ENCODE measurements at regions not wholly inside any gene's neighbourhood (a gene's known extent, or its start where the extent isn't known, plus 50 kb on each side); places are given as distances from the start of the nearest gene placed in this dataset.
A peak's percentile ranks its signal among the peaks of the same experiment; 100 is the strongest.

DNA sequence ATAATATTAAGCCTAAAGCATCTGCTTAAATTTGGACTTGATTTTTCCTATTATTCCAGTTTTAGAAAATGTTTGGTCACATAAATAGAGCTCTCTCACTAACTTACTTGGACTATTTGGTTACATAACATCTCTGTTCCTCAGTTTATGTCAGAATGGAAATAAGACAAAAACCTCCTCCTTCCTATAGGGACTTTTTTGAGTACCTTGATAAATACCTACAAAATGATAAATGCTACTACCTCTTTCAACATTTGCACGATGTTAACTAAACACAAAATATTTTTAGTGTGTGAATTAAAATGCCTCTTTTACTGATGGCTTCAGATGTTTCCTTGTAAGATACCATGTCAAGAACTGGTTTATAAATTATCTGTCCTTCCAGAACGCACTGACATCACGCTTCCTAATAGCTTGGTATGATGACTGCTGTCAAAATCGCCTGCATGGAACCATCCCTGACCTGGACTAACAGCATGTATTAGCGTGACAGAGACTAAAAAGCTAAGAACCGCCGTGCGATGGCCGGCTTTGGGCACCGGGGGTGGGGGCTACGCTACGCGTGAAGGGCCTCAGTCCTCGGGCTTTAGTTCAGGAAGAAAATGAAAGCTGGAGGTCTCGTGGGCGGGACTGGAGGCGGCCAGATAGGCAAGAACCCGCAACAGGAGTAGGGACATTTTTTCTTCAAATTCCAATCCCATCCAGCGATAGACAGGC, 133.2 kb upstream of the BARHL2 start:
- DNase-seq (ENCODE audit: low read depth in 1 of 2, low spot score in 1 of 2): no peak
- Histone ChIP-seq H3K4me3 (replicated peaks; ENCODE audit: insufficient read depth, low read length) (peak overlapping the region; percentile 58), H3K27me3 (ENCODE audit: insufficient read depth, poor library complexity, severe bottlenecking) (peaks cover 14% of the 10 kb centered on the region), H3K27ac (replicated peaks) (no peak overlapping the region)
- TF ChIP-seq CTCF (IDR thresholded peaks at IDR 0.05; ENCODE audit: insufficient read depth, low read length): no peak
- no peak for TF ChIP-seq GABPA (IDR thresholded peaks at IDR 0.05; ENCODE audit: low read depth)
- TF ChIP-seq POLR2AphosphoS5 (IDR thresholded peaks at IDR 0.05; ENCODE audit: low read depth): no peak
- no peak for TF ChIP-seq SPI1 (IDR thresholded peaks at IDR 0.05; ENCODE audit: borderline replicate concordance, low read depth)
- TF ChIP-seq, protein P1, sequence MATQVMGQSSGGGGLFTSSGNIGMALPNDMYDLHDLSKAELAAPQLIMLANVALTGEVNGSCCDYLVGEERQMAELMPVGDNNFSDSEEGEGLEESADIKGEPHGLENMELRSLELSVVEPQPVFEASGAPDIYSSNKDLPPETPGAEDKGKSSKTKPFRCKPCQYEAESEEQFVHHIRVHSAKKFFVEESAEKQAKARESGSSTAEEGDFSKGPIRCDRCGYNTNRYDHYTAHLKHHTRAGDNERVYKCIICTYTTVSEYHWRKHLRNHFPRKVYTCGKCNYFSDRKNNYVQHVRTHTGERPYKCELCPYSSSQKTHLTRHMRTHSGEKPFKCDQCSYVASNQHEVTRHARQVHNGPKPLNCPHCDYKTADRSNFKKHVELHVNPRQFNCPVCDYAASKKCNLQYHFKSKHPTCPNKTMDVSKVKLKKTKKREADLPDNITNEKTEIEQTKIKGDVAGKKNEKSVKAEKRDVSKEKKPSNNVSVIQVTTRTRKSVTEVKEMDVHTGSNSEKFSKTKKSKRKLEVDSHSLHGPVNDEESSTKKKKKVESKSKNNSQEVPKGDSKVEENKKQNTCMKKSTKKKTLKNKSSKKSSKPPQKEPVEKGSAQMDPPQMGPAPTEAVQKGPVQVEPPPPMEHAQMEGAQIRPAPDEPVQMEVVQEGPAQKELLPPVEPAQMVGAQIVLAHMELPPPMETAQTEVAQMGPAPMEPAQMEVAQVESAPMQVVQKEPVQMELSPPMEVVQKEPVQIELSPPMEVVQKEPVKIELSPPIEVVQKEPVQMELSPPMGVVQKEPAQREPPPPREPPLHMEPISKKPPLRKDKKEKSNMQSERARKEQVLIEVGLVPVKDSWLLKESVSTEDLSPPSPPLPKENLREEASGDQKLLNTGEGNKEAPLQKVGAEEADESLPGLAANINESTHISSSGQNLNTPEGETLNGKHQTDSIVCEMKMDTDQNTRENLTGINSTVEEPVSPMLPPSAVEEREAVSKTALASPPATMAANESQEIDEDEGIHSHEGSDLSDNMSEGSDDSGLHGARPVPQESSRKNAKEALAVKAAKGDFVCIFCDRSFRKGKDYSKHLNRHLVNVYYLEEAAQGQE (IDR thresholded peaks at IDR 0.05; ENCODE audit: insufficient replicate concordance, low read depth): no peak

- Histone ChIP-seq H3K27ac (replicated peaks) (no peak overlapping the region), H3K27me3 (ENCODE audit: insufficient read depth, poor library complexity, severe bottlenecking) (peaks cover 45% of the 10 kb centered on the region), H3K4me3 (replicated peaks; ENCODE audit: insufficient read depth, low read length) (no peak overlapping the region)
- TF ChIP-seq, protein P1 (IDR thresholded peaks at IDR 0.05; ENCODE audit: insufficient replicate concordance, low read depth): no peak
- TF ChIP-seq CTCF (IDR thresholded peaks at IDR 0.05; ENCODE audit: insufficient read depth, low read length) (no peak), SPI1 (IDR thresholded peaks at IDR 0.05; ENCODE audit: borderline replicate concordance, low read depth) (no peak), GABPA (IDR thresholded peaks at IDR 0.05; ENCODE audit: low read depth) (no peak), POLR2AphosphoS5 (IDR thresholded peaks at IDR 0.05; ENCODE audit: low read depth) (no peak)
- DNase-seq (ENCODE audit: low read depth in 1 of 2, low spot score in 1 of 2): no peak
These were observed 124.4 kb upstream of the BARHL2 start for GRCh38 chr1:90841473-90841872.

GRCh38 chr1:90840352-90840751, 123.2 kb upstream of the BARHL2 start:
- TF ChIP-seq, protein P1 (IDR thresholded peaks at IDR 0.05; ENCODE audit: insufficient replicate concordance, low read depth): no peak
- TF ChIP-seq SPI1 (IDR thresholded peaks at IDR 0.05; ENCODE audit: borderline replicate concordance, low read depth) (no peak), GABPA (IDR thresholded peaks at IDR 0.05; ENCODE audit: low read depth) (no peak), POLR2AphosphoS5 (IDR thresholded peaks at IDR 0.05; ENCODE audit: low read depth) (no peak), CTCF (IDR thresholded peaks at IDR 0.05; ENCODE audit: insufficient read depth, low read length) (no peak)
- Histone ChIP-seq H3K27ac (replicated peaks) (no peak overlapping the region), H3K4me3 (replicated peaks; ENCODE audit: insufficient read depth, low read length) (no peak overlapping the region), H3K27me3 (ENCODE audit: insufficient read depth, poor library complexity, severe bottlenecking) (peaks cover 57% of the 10 kb centered on the region)
- no peak for DNase-seq (ENCODE audit: low read depth in 1 of 2, low spot score in 1 of 2)

Data from HL-60 (cell line).